CD14-positive monocyte (primary cell): ENCODE measurements at regions not wholly inside any gene's neighbourhood (a gene's known extent, or its start where the extent isn't known, plus 50 kb on each side); places are given as distances from the start of the nearest gene placed in this dataset.

Source experiments
- DNase-seq, 3 donors: peaks; one replicate each; pipeline ENCODE4 v3.0.0-alpha.2; 2011 to 2022
- H2AFZ ChIP-seq: 2 replicates; pipeline ENCODE4 v1.6.0; 2012; ENCODE audit warnings: mild to moderate bottlenecking, low read depth, low read length, inconsistent platforms; ENCODE audit not compliant: insufficient read depth, poor library complexity, severe bottlenecking
- H3K27ac ChIP-seq, 2 donors: 1 replicate in 1 of 2; 2 replicates in 1 of 2; pipeline ENCODE4 v1.5.1; 2012 to 2013; ENCODE audit warnings: low read length in 2 of 2, control low read depth in 1 of 2, inconsistent platforms in 1 of 2, low read depth in 1 of 2, mild to moderate bottlenecking in 1 of 2
- H3K27me3 ChIP-seq, 2 donors: one replicate each; pipeline versions ENCODE4 v1.6.0 to v1.6.1; 2011 to 2013; ENCODE audit warnings: low read length in 2 of 2; ENCODE audit not compliant: control insufficient read depth in 2 of 2, insufficient read depth in 2 of 2
- H3K36me3 ChIP-seq, 2 donors: replicated peaks in 1 of 2; 1 replicate in 1 of 2; 2 replicates in 1 of 2; pipeline versions ENCODE4 v1.5.1 to v1.6.1; 2012 to 2013; ENCODE audit warnings: low read length in 2 of 2, control low read depth in 1 of 2, inconsistent platforms in 1 of 2, mild to moderate bottlenecking in 1 of 2; ENCODE audit not compliant: insufficient read depth in 2 of 2, control insufficient read depth in 1 of 2
- H3K4me1 ChIP-seq, 2 donors: 1 replicate in 1 of 2; 2 replicates in 1 of 2; pipeline versions ENCODE4 v1.5.1 to v1.6.1; 2012 to 2013; ENCODE audit warnings: low read length in 2 of 2, control low read depth in 1 of 2, inconsistent platforms in 1 of 2, mild to moderate bottlenecking in 1 of 2, moderate library complexity in 1 of 2; ENCODE audit not compliant: insufficient read depth in 2 of 2, control insufficient read depth in 1 of 2
- H3K4me2 ChIP-seq: replicated peaks from 2 replicates; pipeline ENCODE3; 2012; ENCODE audit warnings: low read length, moderate library complexity, mild to moderate bottlenecking; ENCODE audit not compliant: poor library complexity, severe bottlenecking; ENCODE audit errors: extremely low read depth
- H3K4me3 ChIP-seq, 3 experiments: fragments of 200-600 bp in 1 of 3; sonication (generic) in 1 of 3; replicated peaks in 1 of 3; 1 replicate in 2 of 3; 2 replicates in 1 of 3; pipeline ENCODE4 v1.5.1; 2011 to 2013; ENCODE audit warnings: low read length in 3 of 3, mild to moderate bottlenecking in 3 of 3, control low read depth in 2 of 3, low read depth in 2 of 3, inconsistent platforms in 1 of 3, moderate library complexity in 1 of 3
- H3K79me2 ChIP-seq: 2 replicates; pipeline ENCODE4 v1.6.0; 2012; ENCODE audit warnings: mild to moderate bottlenecking, control low read depth, inconsistent platforms, low read length, moderate library complexity; ENCODE audit not compliant: insufficient read depth
- H3K9ac ChIP-seq: 2 replicates; pipeline ENCODE4 v1.6.0; 2017; ENCODE audit warnings: low read length, mild to moderate bottlenecking; ENCODE audit not compliant: insufficient read depth, poor library complexity, severe bottlenecking
- H3K9me3 ChIP-seq, 2 donors: replicated peaks in 1 of 2; 1 replicate in 1 of 2; 2 replicates in 1 of 2; pipeline versions ENCODE4 v1.5.1 to v1.6.1; 2012 to 2013; ENCODE audit warnings: low read length in 2 of 2, control low read depth in 1 of 2; ENCODE audit not compliant: control insufficient read depth in 1 of 2, insufficient read depth in 1 of 2
- H4K20me1 ChIP-seq: 2 replicates; pipeline ENCODE4 v1.6.0; 2012; ENCODE audit warnings: mild to moderate bottlenecking, low read length, control low read depth, moderate library complexity; ENCODE audit not compliant: insufficient read depth
- H3K27ac Mint-ChIP-seq, 7 donors: one replicate each; pipeline ENCODE4 v1.8.0; 2020; ENCODE audit warnings: mild to moderate bottlenecking in 7 of 7, mixed read lengths in 7 of 7, moderate library complexity in 6 of 7, inconsistent platforms in 2 of 7
- H3K27me3 Mint-ChIP-seq, 3 donors: one replicate each; pipeline ENCODE4 v1.8.0; 2021 to 2022; ENCODE audit warnings: low read depth in 3 of 3, mild to moderate bottlenecking in 3 of 3, mixed read lengths in 3 of 3, moderate library complexity in 3 of 3, inconsistent platforms in 1 of 3
- H3K36me3 Mint-ChIP-seq, 2 donors: one replicate each; pipeline ENCODE4 v1.8.0; 2020; ENCODE audit warnings: mixed read lengths in 2 of 2, inconsistent platforms in 1 of 2, mild to moderate bottlenecking in 1 of 2
- H3K4me1 Mint-ChIP-seq: one replicate; pipeline ENCODE4 v1.8.0; 2020; ENCODE audit warnings: mild to moderate bottlenecking, mixed read lengths
- H3K4me3 Mint-ChIP-seq, 2 donors: one replicate each; pipeline ENCODE4 v1.8.0; 2020; ENCODE audit warnings: mild to moderate bottlenecking in 2 of 2, mixed read lengths in 2 of 2, moderate library complexity in 1 of 2
- H3K9me3 Mint-ChIP-seq, 7 donors: one replicate each; pipeline ENCODE4 v1.8.0; 2020 to 2022; ENCODE audit warnings: mixed read lengths in 7 of 7, mild to moderate bottlenecking in 6 of 7, moderate library complexity in 6 of 7, inconsistent platforms in 2 of 7
- WGBS: methylation state at CpG from one replicate; pipeline ENCODE4 v1.1.5; 2013; ENCODE audit warnings: missing lambda C conversion rate; ENCODE audit not compliant: insufficient coverage; 5-methylcytosine and 5-hydroxymethylcytosine counted together
- intact Hi-C, 2 donors: fragments of 100-400 bp; cut with micrococcal nuclease; formaldehyde crosslinking; loops; one replicate each; pipeline versions ENCODE4 v1.15.0 to v1.15.1; 2023
- TF ChIP-seq, protein P1 (sequence below): fragments of 200-600 bp; IDR thresholded peaks from one replicate; pipeline ENCODE4 v1.8.0; 2022; ENCODE audit warnings: antibody characterized with exemption, mild to moderate bottlenecking

DNA sequence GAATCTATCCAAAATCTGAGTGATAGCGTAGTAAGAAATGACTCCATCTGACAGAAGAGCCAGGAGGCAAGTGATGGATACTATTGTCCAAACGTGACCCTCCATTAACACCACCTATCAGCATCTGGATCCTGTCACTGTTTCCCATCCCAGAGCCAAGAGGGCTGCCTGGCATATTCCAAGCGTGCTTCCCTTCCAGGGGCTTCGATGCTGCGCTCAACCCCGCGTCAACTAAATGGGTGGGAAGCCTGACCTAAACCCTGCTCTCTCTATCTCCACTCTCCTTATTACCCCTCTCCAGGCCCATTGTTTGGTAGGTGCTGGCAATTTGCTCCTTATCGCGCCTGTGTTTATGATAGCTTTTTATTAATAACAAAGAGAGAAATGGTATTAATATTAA, 83.2 kb downstream of the NR2F2 start:
- Histone ChIP-seq H3K27me3 (peaks cover 94 to 100% of the 10 kb centered on the region in 2 donors), H3K4me2 (no peak overlapping the region), H2AFZ (no peak overlapping the region), H3K36me3 (no peaks in the 10 kb centered on the region), H3K9ac (no peak overlapping the region), H3K4me1 (no peaks in the 10 kb centered on the region), H3K27ac (no peak overlapping the region), H3K9me3 (peaks cover 0 to 51% of the 10 kb centered on the region in 2 donors), H3K79me2 (no peaks in the 10 kb centered on the region), H4K20me1 (no peaks in the 10 kb centered on the region), H3K4me3 (no peak overlapping the region)
- no peaks in the 10 kb centered on the region for H3K36me3 Mint-ChIP-seq
- DNase-seq: no peak
- H3K4me3 Mint-ChIP-seq: no peak overlapping the region
- H3K4me1 Mint-ChIP-seq: peaks cover 2% of the 10 kb centered on the region
- H3K27ac Mint-ChIP-seq: peak overlapping the region in 1 of 7 donors; percentile 6
- TF ChIP-seq, protein P1, sequence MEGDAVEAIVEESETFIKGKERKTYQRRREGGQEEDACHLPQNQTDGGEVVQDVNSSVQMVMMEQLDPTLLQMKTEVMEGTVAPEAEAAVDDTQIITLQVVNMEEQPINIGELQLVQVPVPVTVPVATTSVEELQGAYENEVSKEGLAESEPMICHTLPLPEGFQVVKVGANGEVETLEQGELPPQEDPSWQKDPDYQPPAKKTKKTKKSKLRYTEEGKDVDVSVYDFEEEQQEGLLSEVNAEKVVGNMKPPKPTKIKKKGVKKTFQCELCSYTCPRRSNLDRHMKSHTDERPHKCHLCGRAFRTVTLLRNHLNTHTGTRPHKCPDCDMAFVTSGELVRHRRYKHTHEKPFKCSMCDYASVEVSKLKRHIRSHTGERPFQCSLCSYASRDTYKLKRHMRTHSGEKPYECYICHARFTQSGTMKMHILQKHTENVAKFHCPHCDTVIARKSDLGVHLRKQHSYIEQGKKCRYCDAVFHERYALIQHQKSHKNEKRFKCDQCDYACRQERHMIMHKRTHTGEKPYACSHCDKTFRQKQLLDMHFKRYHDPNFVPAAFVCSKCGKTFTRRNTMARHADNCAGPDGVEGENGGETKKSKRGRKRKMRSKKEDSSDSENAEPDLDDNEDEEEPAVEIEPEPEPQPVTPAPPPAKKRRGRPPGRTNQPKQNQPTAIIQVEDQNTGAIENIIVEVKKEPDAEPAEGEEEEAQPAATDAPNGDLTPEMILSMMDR: no peak
- peaks cover 2 to 30% (median 13%) of the 10 kb centered on the region in 7 donors for H3K9me3 Mint-ChIP-seq
- H3K27me3 Mint-ChIP-seq: peaks cover 95 to 98% (median 96%) of the 10 kb centered on the region in 3 donors
- intact Hi-C loops: no loop called here
- WGBS: 5% methylated on average over 6 of the region's 9 CpGs

GRCh38 chr15:96414875-96415274, 84.4 kb downstream of the NR2F2 start:
- H3K27ac ChIP-seq: no peak overlapping the region
- no peaks in the 10 kb centered on the region for H4K20me1 ChIP-seq
- DNase-seq: no peak
- Mint-ChIP-seq H3K4me3 (peak overlapping the region in 1 of 2 donors; percentile 47), H3K27ac (no peak overlapping the region), H3K36me3 (no peaks in the 10 kb centered on the region), H3K9me3 (peaks cover 0 to 21% (median 9%) of the 10 kb centered on the region in 7 donors), H3K27me3 (peaks cover 96 to 97% (median 97%) of the 10 kb centered on the region in 3 donors), H3K4me1 (no peaks in the 10 kb centered on the region)
- H3K4me1 ChIP-seq: no peaks in the 10 kb centered on the region
- no peak overlapping the region for H2AFZ ChIP-seq
- H3K9ac ChIP-seq: no peak overlapping the region
- H3K36me3 ChIP-seq: no peaks in the 10 kb centered on the region
- H3K4me3 ChIP-seq: no peak overlapping the region
- 4% methylated on average over 8 of the region's 8 CpGs for WGBS
- no peak overlapping the region for H3K4me2 ChIP-seq
- H3K79me2 ChIP-seq: no peaks in the 10 kb centered on the region
- peaks cover 0 to 43% of the 10 kb centered on the region in 2 donors for H3K9me3 ChIP-seq
- H3K27me3 ChIP-seq: peaks cover 93 to 99% of the 10 kb centered on the region in 2 donors
- intact Hi-C loops: no loop called here
- TF ChIP-seq, protein P1: no peak
